Spleen (tissue), 11 donors: ENCODE measurements at regions not wholly inside any gene's neighbourhood (a gene's known extent, or its start where the extent isn't known, plus 50 kb on each side); places are given as distances from the start of the nearest gene placed in this dataset.

ENCODE experiments used
- DNase-seq: peaks from one replicate; pipeline ENCODE4 v3.0.0-alpha.2; 2020
- H3K27ac ChIP-seq, 8 donors: fragments of 200-600 bp; sonication (generic) in 7 of 8; 1 replicate in 4 of 8; 2 replicates in 4 of 8; pipeline versions ENCODE4 v1.5.0 to v1.8.0; 2016 to 2021; ENCODE audit warnings: inconsistent platforms in 4 of 8, mild to moderate bottlenecking in 4 of 8, moderate library complexity in 1 of 8
- H3K27me3 ChIP-seq, 7 donors: fragments of 200-600 bp; sonication (generic) in 6 of 7; replicated peaks in 1 of 7; 1 replicate in 4 of 7; 2 replicates in 3 of 7; pipeline versions ENCODE4 v1.5.0 to v1.8.0; 2016 to 2021; ENCODE audit warnings: inconsistent platforms in 3 of 7, mild to moderate bottlenecking in 1 of 7
- H3K36me3 ChIP-seq, 6 donors: fragments of 200-600 bp; sonication (generic) in 5 of 6; 1 replicate in 4 of 6; 2 replicates in 2 of 6; pipeline versions ENCODE4 v1.5.0 to v1.8.0; 2016 to 2021; ENCODE audit warnings: inconsistent platforms in 2 of 6
- H3K4me1 ChIP-seq, 6 donors: fragments of 200-600 bp; sonication (generic) in 5 of 6; 1 replicate in 3 of 6; 2 replicates in 3 of 6; pipeline versions ENCODE4 v1.5.0 to v1.8.0; 2016 to 2021; ENCODE audit warnings: inconsistent platforms in 3 of 6
- H3K4me3 ChIP-seq, 8 donors: fragments of 200-600 bp; sonication (generic) in 7 of 8; 1 replicate in 4 of 8; 2 replicates in 4 of 8; pipeline versions ENCODE4 v1.5.0 to v1.8.0; 2016 to 2021; ENCODE audit warnings: inconsistent platforms in 4 of 8, mild to moderate bottlenecking in 4 of 8, moderate library complexity in 2 of 8
- H3K9me3 ChIP-seq, 8 donors: fragments of 200-600 bp; sonication (generic) in 7 of 8; 1 replicate in 4 of 8; 2 replicates in 4 of 8; pipeline versions ENCODE4 v1.5.0 to v1.8.0; 2016 to 2021; ENCODE audit warnings: inconsistent platforms in 4 of 8
- POLR2A ChIP-seq, 3 donors: fragments of 450-650 bp; IDR thresholded peaks; one replicate each; pipeline ENCODE4 v1.5.1; 2017; ENCODE audit warnings: antibody characterized with exemption in 3 of 3, mild to moderate bottlenecking in 1 of 3
- POLR2AphosphoS5 ChIP-seq, 3 donors: sonication (generic); formaldehyde crosslinking; IDR thresholded peaks; one replicate each; pipeline ENCODE4 v1.5.1; 2017; ENCODE audit warnings: antibody characterized with exemption in 3 of 3
- WGBS, 5 donors: extraction: QIAGEN DNeasy Blood & Tissue Kit in 3 of 5; methylation state at CpG; one replicate each; pipeline versions ENCODE4 v1.1.5 to v1.1.7; 2013 to 2018; 5-methylcytosine and 5-hydroxymethylcytosine counted together
- intact Hi-C: fragments of 100-400 bp; cut with DNase I; formaldehyde crosslinking; loops from one replicate; pipeline ENCODE4 v1.15.0; 2023; ENCODE audit warnings: low total_unique reads
- TF ChIP-seq, protein P1 (sequence below), 11 experiments: fragments of 200-600 bp in 7 of 11; fragments of 450-650 bp in 4 of 11; sonication (generic) in 4 of 11; IDR thresholded peaks in 8 of 11; conservative IDR thresholded peaks in 3 of 11; 1 replicate in 7 of 11; 2 replicates in 4 of 11; pipeline versions ENCODE4 v1.4.0 to v1.8.0; 2016 to 2021; ENCODE audit warnings: antibody characterized with exemption in 11 of 11, inconsistent platforms in 4 of 11, mild to moderate bottlenecking in 1 of 11
- donor health status: healthy with polysubstance abuse.
- donor health status: DM: no; HTN: no; CAD: no; lungs with moderate emphysema.
- donor health status: DM: no; HTN: no; CAD: no.
- donor health status: Bipolar disorder and iron deficiency.
- donor health status: healthy.
- donor health status: DM: no; HTN: no; CAD: no.
- donor health status: DM: yes; HTN: yes; CAD: no.

DNA sequence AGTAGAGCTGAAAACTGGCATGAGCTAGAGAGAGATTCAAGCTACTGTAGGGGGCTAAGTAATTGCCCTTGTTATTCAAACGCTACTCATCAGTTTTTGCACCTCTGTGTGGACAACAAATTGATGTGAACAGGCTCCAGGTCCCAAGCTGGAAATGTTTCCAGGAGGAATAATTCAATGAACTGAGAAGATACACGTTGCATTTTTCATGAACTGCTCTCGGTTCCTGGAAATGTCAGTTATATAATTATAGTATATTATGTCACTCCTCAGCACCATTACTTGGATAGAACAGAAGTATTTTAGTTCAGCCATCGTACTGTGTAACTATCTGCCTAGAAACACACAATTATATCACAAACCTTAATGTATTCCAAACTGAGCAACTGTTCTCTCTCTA is 65.9 kb upstream of the A1CF start:
- WGBS, 5 donors: 57 to 74% (median 60%) methylated on average over 4 of the region's 4 CpGs
- no peaks in the 10 kb centered on the region for H3K4me1 ChIP-seq
- no peaks in the 10 kb centered on the region for H3K36me3 ChIP-seq
- no peak overlapping the region for H3K4me3 ChIP-seq
- intact Hi-C loops: no loop called here
- H3K9me3 ChIP-seq: no peaks in the 10 kb centered on the region
- no peaks in the 10 kb centered on the region for H3K27me3 ChIP-seq
- H3K27ac ChIP-seq: no peak overlapping the region
- DNase-seq: no peak
- TF ChIP-seq POLR2AphosphoS5 (IDR thresholded peaks at IDR 0.05): no peak
- TF ChIP-seq, protein P1, sequence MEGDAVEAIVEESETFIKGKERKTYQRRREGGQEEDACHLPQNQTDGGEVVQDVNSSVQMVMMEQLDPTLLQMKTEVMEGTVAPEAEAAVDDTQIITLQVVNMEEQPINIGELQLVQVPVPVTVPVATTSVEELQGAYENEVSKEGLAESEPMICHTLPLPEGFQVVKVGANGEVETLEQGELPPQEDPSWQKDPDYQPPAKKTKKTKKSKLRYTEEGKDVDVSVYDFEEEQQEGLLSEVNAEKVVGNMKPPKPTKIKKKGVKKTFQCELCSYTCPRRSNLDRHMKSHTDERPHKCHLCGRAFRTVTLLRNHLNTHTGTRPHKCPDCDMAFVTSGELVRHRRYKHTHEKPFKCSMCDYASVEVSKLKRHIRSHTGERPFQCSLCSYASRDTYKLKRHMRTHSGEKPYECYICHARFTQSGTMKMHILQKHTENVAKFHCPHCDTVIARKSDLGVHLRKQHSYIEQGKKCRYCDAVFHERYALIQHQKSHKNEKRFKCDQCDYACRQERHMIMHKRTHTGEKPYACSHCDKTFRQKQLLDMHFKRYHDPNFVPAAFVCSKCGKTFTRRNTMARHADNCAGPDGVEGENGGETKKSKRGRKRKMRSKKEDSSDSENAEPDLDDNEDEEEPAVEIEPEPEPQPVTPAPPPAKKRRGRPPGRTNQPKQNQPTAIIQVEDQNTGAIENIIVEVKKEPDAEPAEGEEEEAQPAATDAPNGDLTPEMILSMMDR (IDR thresholded peaks at IDR 0.05 in 8 of 11, conservative IDR thresholded peaks at IDR 0.05 in 3 of 11): no peak
- no peak for TF ChIP-seq POLR2A (IDR thresholded peaks at IDR 0.05)

DNA sequence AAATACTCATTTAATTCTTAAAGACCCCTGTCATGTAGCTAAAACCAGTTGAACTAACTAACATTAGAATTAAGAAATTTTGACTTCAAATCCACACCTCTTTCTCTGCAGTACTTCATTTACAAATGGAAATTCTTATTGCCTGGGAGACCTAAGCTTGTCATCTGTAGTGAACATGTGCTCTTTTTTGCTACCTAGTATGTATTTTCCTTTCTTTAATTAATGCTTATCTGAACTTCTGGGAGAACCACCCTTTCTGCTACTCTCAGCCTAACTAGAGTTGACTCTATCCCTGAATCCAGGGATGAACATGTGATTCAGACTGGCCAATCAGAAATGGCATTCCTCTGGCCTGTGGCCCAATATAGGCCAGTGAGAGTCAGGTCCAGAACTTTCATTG is 75.9 kb upstream of the A1CF start:
- Histone ChIP-seq H3K36me3 (no peaks in the 10 kb centered on the region), H3K4me3 (no peak overlapping the region), H3K27ac (no peak overlapping the region), H3K4me1 (no peaks in the 10 kb centered on the region), H3K27me3 (no peaks in the 10 kb centered on the region), H3K9me3 (peaks cover 0 to 9% (median 0%) of the 10 kb centered on the region in 8 donors)
- DNase-seq: no peak
- TF ChIP-seq, protein P1 (IDR thresholded peaks at IDR 0.05 in 8 of 11, conservative IDR thresholded peaks at IDR 0.05 in 3 of 11): no peak
- TF ChIP-seq POLR2AphosphoS5 (IDR thresholded peaks at IDR 0.05) (no peak), POLR2A (IDR thresholded peaks at IDR 0.05) (no peak)
- intact Hi-C loops: no loop called here

DNA sequence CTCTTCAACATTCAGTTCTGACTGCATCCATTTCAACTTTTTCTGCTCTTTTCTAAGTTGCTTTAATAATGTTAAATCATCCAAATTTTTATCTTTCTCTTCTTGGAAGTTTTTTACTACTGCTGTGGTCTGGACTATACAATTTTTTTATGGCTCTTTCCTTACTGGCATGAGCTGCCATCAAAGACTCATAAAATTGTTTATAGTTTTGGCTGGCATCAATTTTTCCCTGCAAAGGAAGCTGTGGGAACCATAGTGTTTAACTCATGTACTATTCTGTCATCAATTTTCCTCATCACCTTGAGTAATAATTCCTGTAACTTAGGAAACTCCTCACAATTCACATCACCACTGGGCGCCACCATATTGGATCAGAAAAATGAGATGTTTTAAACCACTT is 77.6 kb upstream of the A1CF start:
- Histone ChIP-seq H3K27me3 (no peaks in the 10 kb centered on the region), H3K4me1 (no peaks in the 10 kb centered on the region), H3K27ac (no peak overlapping the region), H3K4me3 (no peak overlapping the region), H3K36me3 (no peaks in the 10 kb centered on the region), H3K9me3 (peaks cover 0 to 9% (median 0%) of the 10 kb centered on the region in 8 donors)
- no peak for DNase-seq
- TF ChIP-seq, protein P1 (IDR thresholded peaks at IDR 0.05 in 8 of 11, conservative IDR thresholded peaks at IDR 0.05 in 3 of 11): no peak
- TF ChIP-seq POLR2A (IDR thresholded peaks at IDR 0.05) (no peak), POLR2AphosphoS5 (IDR thresholded peaks at IDR 0.05) (no peak)
- intact Hi-C loops: no loop called here
- 85 to 97% (median 93%) methylated on average over 1 of the region's 1 CpG for WGBS, 5 donors

DNA sequence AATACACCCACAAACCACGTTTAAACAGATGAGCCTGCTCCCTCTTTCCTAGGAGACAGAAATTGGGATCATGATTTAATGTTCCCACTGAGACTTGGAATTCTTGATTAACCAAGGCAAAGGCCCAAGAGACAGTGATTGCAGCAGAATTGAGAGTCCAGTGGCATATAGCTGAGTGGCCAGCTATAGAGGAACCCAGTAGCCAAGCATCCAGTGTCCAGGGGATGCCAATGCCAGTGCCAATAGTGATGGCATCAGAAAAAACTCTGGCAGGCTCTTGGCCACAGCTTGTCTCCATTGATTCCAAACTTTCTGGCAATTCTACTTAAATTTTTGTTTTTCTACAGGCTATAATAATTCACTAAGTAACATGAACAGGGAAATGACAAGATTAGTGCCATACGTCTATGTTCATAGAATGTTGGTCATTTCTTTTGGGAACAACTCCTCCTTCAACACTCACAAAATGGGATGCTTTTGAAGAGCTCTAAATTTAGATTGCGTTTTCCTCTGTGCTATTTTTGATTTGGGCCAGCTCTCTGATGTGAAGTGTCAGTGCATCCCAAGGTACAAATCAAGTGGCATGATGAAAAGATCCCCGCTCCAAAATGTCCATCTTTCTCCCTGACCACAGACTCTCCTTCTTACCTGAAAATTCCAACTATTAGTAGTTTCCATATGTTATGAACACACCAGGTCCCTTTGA is 83.1 kb upstream of the A1CF start:
- no peaks in the 10 kb centered on the region for H3K36me3 ChIP-seq
- intact Hi-C loops: no loop called here
- no peak overlapping the region for H3K27ac ChIP-seq
- H3K4me3 ChIP-seq: no peak overlapping the region
- no peaks in the 10 kb centered on the region for H3K4me1 ChIP-seq
- H3K9me3 ChIP-seq: peaks cover 0 to 8% (median 0%) of the 10 kb centered on the region in 8 donors
- 60 to 83% (median 81%) methylated on average over 4 of the region's 4 CpGs for WGBS, 5 donors
- H3K27me3 ChIP-seq: no peaks in the 10 kb centered on the region
- TF ChIP-seq POLR2AphosphoS5 (IDR thresholded peaks at IDR 0.05) (no peak), POLR2A (IDR thresholded peaks at IDR 0.05) (no peak)
- TF ChIP-seq, protein P1 (IDR thresholded peaks at IDR 0.05 in 8 of 11, conservative IDR thresholded peaks at IDR 0.05 in 3 of 11): no peak
- no peak for DNase-seq
